ENCODE measurements at regions not wholly inside any gene's neighbourhood (a gene's known extent, or its start where the extent isn't known, plus 50 kb on each side); places are given as distances from the start of the nearest gene placed in this dataset.

GRCh38 chr1:62998845-62999649 lies 215.1 kb downstream of the ATG4C start:
- no peak overlapping the region for H3K4me3 Mint-ChIP-seq
- no peaks in the 10 kb centered on the region for H3K36me3 Mint-ChIP-seq (ENCODE audit: low read depth)
- no peaks in the 10 kb centered on the region for H3K4me1 Mint-ChIP-seq (ENCODE audit: low read depth)
- peaks cover 4% of the 10 kb centered on the region for H3K27me3 Mint-ChIP-seq (ENCODE audit: low read depth)
- DNase-seq (ENCODE audit: low spot score) = no peak
- H3K9me3 Mint-ChIP-seq = no peaks in the 10 kb centered on the region
- no peak overlapping the region for H3K27ac Mint-ChIP-seq

- Mint-ChIP-seq H3K4me1 (ENCODE audit: low read depth) (no peaks in the 10 kb centered on the region), H3K36me3 (ENCODE audit: low read depth) (no peaks in the 10 kb centered on the region), H3K27ac (no peak overlapping the region), H3K27me3 (ENCODE audit: low read depth) (peaks cover 4% of the 10 kb centered on the region), H3K9me3 (no peaks in the 10 kb centered on the region), H3K4me3 (no peak overlapping the region)
- DNase-seq (ENCODE audit: low spot score) = no peak
Observed at GRCh38 chr1:63000508-63000907, 216.6 kb downstream of the ATG4C start.

- no peak for DNase-seq (ENCODE audit: low spot score)
- H3K27me3 Mint-ChIP-seq (ENCODE audit: low read depth) = peaks cover 4% of the 10 kb centered on the region
- H3K9me3 Mint-ChIP-seq = no peaks in the 10 kb centered on the region
- H3K27ac Mint-ChIP-seq = no peak overlapping the region
- no peaks in the 10 kb centered on the region for H3K36me3 Mint-ChIP-seq (ENCODE audit: low read depth)
- no peak overlapping the region for H3K4me3 Mint-ChIP-seq
- no peaks in the 10 kb centered on the region for H3K4me1 Mint-ChIP-seq (ENCODE audit: low read depth)
Observed at GRCh38 chr1:63004868-63005267, 220.9 kb downstream of the ATG4C start.

- Mint-ChIP-seq H3K27me3 (ENCODE audit: low read depth) (no peaks in the 10 kb centered on the region), H3K27ac (no peak overlapping the region), H3K36me3 (ENCODE audit: low read depth) (no peaks in the 10 kb centered on the region), H3K4me1 (ENCODE audit: low read depth) (no peaks in the 10 kb centered on the region), H3K4me3 (no peak overlapping the region), H3K9me3 (no peaks in the 10 kb centered on the region)
- DNase-seq (ENCODE audit: low spot score) = peak; percentile 3
Observed at GRCh38 chr1:63005812-63006211, 221.9 kb downstream of the ATG4C start.

- Mint-ChIP-seq H3K4me1 (ENCODE audit: low read depth) (no peaks in the 10 kb centered on the region), H3K27me3 (ENCODE audit: low read depth) (no peaks in the 10 kb centered on the region), H3K4me3 (no peak overlapping the region), H3K36me3 (ENCODE audit: low read depth) (no peaks in the 10 kb centered on the region), H3K27ac (no peak overlapping the region), H3K9me3 (no peaks in the 10 kb centered on the region)
- no peak for DNase-seq (ENCODE audit: low spot score)
Observed at GRCh38 chr1:63009421-63009820, 225.5 kb downstream of the ATG4C start.

- Mint-ChIP-seq H3K27ac (no peak overlapping the region), H3K4me1 (ENCODE audit: low read depth) (no peaks in the 10 kb centered on the region), H3K36me3 (ENCODE audit: low read depth) (no peaks in the 10 kb centered on the region), H3K4me3 (no peak overlapping the region), H3K9me3 (no peaks in the 10 kb centered on the region), H3K27me3 (ENCODE audit: low read depth) (no peaks in the 10 kb centered on the region)
- DNase-seq (ENCODE audit: low spot score) = no peak
Observed at GRCh38 chr1:63010913-63011660, 227.2 kb downstream of the ATG4C start.

GRCh38 chr1:63012339-63012738 lies 228.4 kb downstream of the ATG4C start:
- no peak overlapping the region for H3K4me3 Mint-ChIP-seq

GRCh38 chr1:63014267-63014666 lies 230.3 kb downstream of the ATG4C start:
- H3K27me3 Mint-ChIP-seq (ENCODE audit: low read depth) = no peaks in the 10 kb centered on the region
- no peak for DNase-seq (ENCODE audit: low spot score)
- H3K9me3 Mint-ChIP-seq = no peaks in the 10 kb centered on the region
- H3K4me1 Mint-ChIP-seq (ENCODE audit: low read depth) = no peaks in the 10 kb centered on the region
- no peak overlapping the region for H3K27ac Mint-ChIP-seq
- H3K4me3 Mint-ChIP-seq = no peak overlapping the region
- no peaks in the 10 kb centered on the region for H3K36me3 Mint-ChIP-seq (ENCODE audit: low read depth)

More at GRCh38 chr1:63012339-63012738, 228.4 kb downstream of the ATG4C start:
- no peak for DNase-seq (ENCODE audit: low spot score)
- no peaks in the 10 kb centered on the region for H3K27me3 Mint-ChIP-seq (ENCODE audit: low read depth)
- H3K36me3 Mint-ChIP-seq (ENCODE audit: low read depth) = no peaks in the 10 kb centered on the region
- H3K9me3 Mint-ChIP-seq = no peaks in the 10 kb centered on the region
- H3K4me1 Mint-ChIP-seq (ENCODE audit: low read depth) = no peaks in the 10 kb centered on the region
- no peak overlapping the region for H3K27ac Mint-ChIP-seq

- DNase-seq (ENCODE audit: low spot score) = no peak
- H3K27me3 Mint-ChIP-seq (ENCODE audit: low read depth) = no peaks in the 10 kb centered on the region
- H3K9me3 Mint-ChIP-seq = no peaks in the 10 kb centered on the region
- H3K36me3 Mint-ChIP-seq (ENCODE audit: low read depth) = no peaks in the 10 kb centered on the region
- no peak overlapping the region for H3K4me3 Mint-ChIP-seq
- H3K27ac Mint-ChIP-seq = no peak overlapping the region
- no peaks in the 10 kb centered on the region for H3K4me1 Mint-ChIP-seq (ENCODE audit: low read depth)
Observed at GRCh38 chr1:63022319-63022718, 238.4 kb downstream of the ATG4C start.

GRCh38 chr1:63023171-63023570 lies 239.2 kb downstream of the ATG4C start:
- Mint-ChIP-seq H3K27me3 (ENCODE audit: low read depth) (no peaks in the 10 kb centered on the region), H3K36me3 (ENCODE audit: low read depth) (no peaks in the 10 kb centered on the region), H3K27ac (no peak overlapping the region), H3K4me1 (ENCODE audit: low read depth) (no peaks in the 10 kb centered on the region), H3K9me3 (no peaks in the 10 kb centered on the region), H3K4me3 (no peak overlapping the region)
- DNase-seq (ENCODE audit: low spot score) = no peak

- Mint-ChIP-seq H3K27me3 (ENCODE audit: low read depth) (no peaks in the 10 kb centered on the region), H3K9me3 (no peaks in the 10 kb centered on the region), H3K4me3 (no peak overlapping the region), H3K36me3 (ENCODE audit: low read depth) (no peaks in the 10 kb centered on the region), H3K27ac (no peak overlapping the region), H3K4me1 (ENCODE audit: low read depth) (no peaks in the 10 kb centered on the region)
- no peak for DNase-seq (ENCODE audit: low spot score)
Observed at GRCh38 chr1:63023637-63024036, 239.7 kb downstream of the ATG4C start.

GRCh38 chr1:63024132-63024531 lies 240.2 kb downstream of the ATG4C start:
- no peak overlapping the region for H3K4me3 Mint-ChIP-seq
- H3K36me3 Mint-ChIP-seq (ENCODE audit: low read depth) = no peaks in the 10 kb centered on the region
- H3K9me3 Mint-ChIP-seq = no peaks in the 10 kb centered on the region
- no peaks in the 10 kb centered on the region for H3K4me1 Mint-ChIP-seq (ENCODE audit: low read depth)
- no peaks in the 10 kb centered on the region for H3K27me3 Mint-ChIP-seq (ENCODE audit: low read depth)
- H3K27ac Mint-ChIP-seq = no peak overlapping the region
- no peak for DNase-seq (ENCODE audit: low spot score)

- H3K36me3 Mint-ChIP-seq (ENCODE audit: low read depth) = no peaks in the 10 kb centered on the region
- H3K27me3 Mint-ChIP-seq (ENCODE audit: low read depth) = no peaks in the 10 kb centered on the region
- H3K4me1 Mint-ChIP-seq (ENCODE audit: low read depth) = no peaks in the 10 kb centered on the region
- H3K9me3 Mint-ChIP-seq = no peaks in the 10 kb centered on the region
- no peak overlapping the region for H3K4me3 Mint-ChIP-seq
- no peak overlapping the region for H3K27ac Mint-ChIP-seq
- no peak for DNase-seq (ENCODE audit: low spot score)
Observed at GRCh38 chr1:63027176-63027575, 243.2 kb downstream of the ATG4C start.

GRCh38 chr1:63032171-63032570 lies 248.2 kb downstream of the ATG4C start:
- Mint-ChIP-seq H3K9me3 (no peaks in the 10 kb centered on the region), H3K4me1 (ENCODE audit: low read depth) (no peaks in the 10 kb centered on the region), H3K36me3 (ENCODE audit: low read depth) (no peaks in the 10 kb centered on the region), H3K27me3 (ENCODE audit: low read depth) (no peaks in the 10 kb centered on the region), H3K4me3 (no peak overlapping the region), H3K27ac (no peak overlapping the region)
- DNase-seq (ENCODE audit: low spot score) = no peak

Data from T-helper 2 cell treated with Interferon-gamma antibody and Interleukin-4, amounts not matched to agents 5 μg/mL and 100 μg/mL, for 36 hours (primary cell).